Psoas muscle (tissue), 7 donors: ENCODE measurements at regions not wholly inside any gene's neighbourhood (a gene's known extent, or its start where the extent isn't known, plus 50 kb on each side); places are given as distances from the start of the nearest gene placed in this dataset.

Source experiments
- ATAC-seq, 4 donors: fragments of 200-7000 bp; cut with Tn5 transposase; one replicate each; pipeline ENCODE4 v1.9.1; 2020; ENCODE audit warnings: moderate library complexity in 3 of 4, mild to moderate bottlenecking in 2 of 4
- DNase-seq, 2 donors: peaks; one replicate each; pipeline ENCODE4 v3.0.0-alpha.2; 2020
- H3K27ac ChIP-seq: fragments of 200-600 bp; one replicate; pipeline ENCODE4 v1.8.0; 2022
- H3K27me3 ChIP-seq, 3 donors: fragments of 200-600 bp in 1 of 3; one replicate each; pipeline versions ENCODE4 v1.6.1 to v1.8.0; 2013 to 2022; ENCODE audit warnings: low read length in 2 of 3, mild to moderate bottlenecking in 2 of 3, moderate library complexity in 1 of 3; ENCODE audit not compliant: insufficient read depth in 3 of 3
- H3K36me3 ChIP-seq, 2 donors: fragments of 200-600 bp in 1 of 2; one replicate each; pipeline versions ENCODE4 v1.6.1 to v1.8.0; 2013 to 2022; ENCODE audit warnings: low read depth in 1 of 2, mild to moderate bottlenecking in 1 of 2, moderate library complexity in 1 of 2; ENCODE audit not compliant: insufficient read depth in 1 of 2
- H3K4me1 ChIP-seq: fragments of 200-600 bp; one replicate; pipeline ENCODE4 v1.8.0; 2022
- H3K4me3 ChIP-seq: fragments of 200-600 bp; one replicate; pipeline ENCODE4 v1.8.0; 2022; ENCODE audit warnings: mild to moderate bottlenecking
- H3K9me3 ChIP-seq: fragments of 200-600 bp; one replicate; pipeline ENCODE4 v1.8.0; 2022
- CTCF ChIP-seq: fragments of 200-600 bp; IDR thresholded peaks from one replicate; pipeline ENCODE4 v1.8.0; 2022; ENCODE audit warnings: antibody characterized with exemption
- WGBS, 3 donors: extraction: QIAGEN DNeasy Blood & Tissue Kit; methylation state at CpG; one replicate each; pipeline versions ENCODE4 v1.1.6 to v1.1.7; 2013; 5-methylcytosine and 5-hydroxymethylcytosine counted together
- intact Hi-C, 2 donors: fragments of 100-400 bp; cut with DNase I; formaldehyde crosslinking; loops; one replicate each; pipeline versions ENCODE4 v1.11.0 to v1.14.2; 2022
- donor health status: healthy with polysubstance abuse.
- donor health status: DM: no; HTN: no; CAD: no; lungs with moderate emphysema.
- donor health status: Bipolar disorder and iron deficiency.
- donor health status: healthy.
- donor health status: DM: yes; HTN: yes; CAD: no.
- donor health status: DM: no; HTN: no; CAD: no.
- donor health status: DM: yes; HTN: yes; CAD: no.

DNA sequence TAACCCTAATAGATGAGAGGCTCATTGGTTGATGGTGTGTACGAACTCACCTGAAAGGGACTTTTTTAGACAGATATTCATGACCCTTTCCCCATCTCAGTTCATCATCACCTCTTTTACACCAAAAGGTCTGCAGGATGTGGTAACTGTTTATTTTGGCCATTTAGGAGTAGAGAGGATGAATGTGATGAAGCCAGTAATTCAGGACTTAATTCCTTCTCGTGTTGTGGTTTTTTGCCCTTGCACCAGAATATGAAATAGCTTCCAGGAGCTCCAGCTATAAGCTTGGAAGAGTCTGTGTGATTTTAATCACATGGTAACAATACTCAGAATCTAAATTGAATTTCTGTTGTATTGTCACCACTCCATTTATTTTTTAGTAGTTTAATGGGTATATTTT is 189.4 kb upstream of the KCTD3 start:
- WGBS, 3 donors: 59 to 74% (median 69%) methylated on average over 2 of the region's 2 CpGs
- no peaks in the 10 kb centered on the region for H3K36me3 ChIP-seq
- H3K9me3 ChIP-seq: no peaks in the 10 kb centered on the region
- no peak for TF ChIP-seq CTCF
- no peak overlapping the region for H3K4me3 ChIP-seq
- H3K27me3 ChIP-seq: no peaks in the 10 kb centered on the region
- ATAC-seq (no peak), DNase-seq (no peak)
- no peak overlapping the region for H3K27ac ChIP-seq
- no peaks in the 10 kb centered on the region for H3K4me1 ChIP-seq
- intact Hi-C loops: no loop called here

DNA sequence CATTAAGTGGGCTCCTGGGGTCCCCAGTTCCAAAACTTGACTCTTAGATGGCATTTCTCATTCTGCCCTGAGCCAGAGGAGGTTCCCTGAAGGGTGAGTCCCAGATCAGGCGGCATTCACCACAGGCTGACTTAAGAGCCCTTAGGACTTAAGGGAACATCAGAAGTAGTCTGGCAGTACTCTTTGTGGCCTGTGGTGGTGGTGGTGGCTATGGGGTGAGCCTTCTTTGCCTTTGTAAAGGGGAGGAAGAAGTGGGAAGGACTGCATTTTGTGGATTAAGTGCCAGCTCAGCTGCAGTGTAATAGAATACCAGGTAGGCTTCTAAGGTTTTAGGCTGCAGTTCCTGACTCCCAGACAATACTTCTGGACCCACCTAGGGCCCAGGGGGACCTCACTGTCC is 186.5 kb upstream of the KCTD3 start:
- WGBS, 3 donors: 89 to 100% (median 100%) methylated on average over 1 of the region's 1 CpG
- intact Hi-C loops: no loop called here
- Histone ChIP-seq H3K4me1 (no peaks in the 10 kb centered on the region), H3K4me3 (no peak overlapping the region), H3K27me3 (no peaks in the 10 kb centered on the region), H3K9me3 (peaks cover 8% of the 10 kb centered on the region), H3K36me3 (no peaks in the 10 kb centered on the region), H3K27ac (no peak overlapping the region)
- TF ChIP-seq CTCF: no peak
- no peak for DNase-seq
- ATAC-seq: no peak

- Histone ChIP-seq H3K9me3 (no peaks in the 10 kb centered on the region), H3K27me3 (no peaks in the 10 kb centered on the region), H3K4me1 (no peaks in the 10 kb centered on the region), H3K36me3 (no peaks in the 10 kb centered on the region), H3K27ac (no peak overlapping the region), H3K4me3 (no peak overlapping the region)
- intact Hi-C loops: no loop called here
- 57 to 76% (median 67%) methylated on average over 1 of the region's 1 CpG for WGBS, 3 donors
- TF ChIP-seq CTCF: no peak
- DNase-seq (no peak), ATAC-seq (no peak)
Observed at GRCh38 chr1:215393476-215393875, 173.6 kb upstream of the KCTD3 start.

GRCh38 chr1:215394084-215394991 is 172.8 kb upstream of the KCTD3 start:
- no peaks in the 10 kb centered on the region for H3K27me3 ChIP-seq
- intact Hi-C loops: no loop called here

More at GRCh38 chr1:215394084-215394991, 172.8 kb upstream of the KCTD3 start:
- no peaks in the 10 kb centered on the region for H3K9me3 ChIP-seq
- TF ChIP-seq CTCF: no peak
- ATAC-seq (no peak), DNase-seq (peak in 1 of 2 donors; percentile 11)
- H3K27ac ChIP-seq: no peak overlapping the region
- WGBS, 3 donors: 91 to 97% (median 96%) methylated on average over 50 to 53 of the region's 53 CpGs
- H3K36me3 ChIP-seq: no peaks in the 10 kb centered on the region
- H3K4me3 ChIP-seq: no peak overlapping the region
- no peaks in the 10 kb centered on the region for H3K4me1 ChIP-seq
